Naive thymus-derived CD4-positive, alpha-beta T cell (primary cell): ENCODE measurements at regions not wholly inside any gene's neighbourhood (a gene's known extent, or its start where the extent isn't known, plus 50 kb on each side); places are given as distances from the start of the nearest gene placed in this dataset.

Experiments used
- ATAC-seq: fragments of 150-1000 bp; cut with Tn5 transposase; 2 replicates; pipeline ENCODE4 v1.10.0; 2021; ENCODE audit warnings: mild to moderate bottlenecking, moderate library complexity
- CTCF ChIA-PET: fragments of 350-600 bp; sonication (Branson Sonifier 250); formaldehyde crosslinking; loops from one replicate; lab custom pipeline; 2021; ENCODE audit warnings: antibody characterized with exemption; lab: Charles Lee
- POLR2A ChIA-PET: fragments of 350-600 bp; sonication (Branson Sonifier 250); formaldehyde crosslinking; loops from one replicate; lab custom pipeline; 2021; ENCODE audit warnings: antibody characterized with exemption, inconsistent platforms; lab: Charles Lee
- DNase-seq, 9 donors: peaks; one replicate each; pipeline versions ENCODE4 v3.0.0 to v3.0.0-alpha.2; 2020 to 2022; ENCODE audit warnings: mixed read lengths in 1 of 9
- H3K27ac ChIP-seq: one replicate; pipeline ENCODE4 v1.7.0; 2013; ENCODE audit warnings: mild to moderate bottlenecking, low read depth, low read length, moderate library complexity
- H3K27me3 ChIP-seq, 2 donors: one replicate each; pipeline ENCODE4 v1.7.0; 2013; ENCODE audit warnings: low read length in 2 of 2, mild to moderate bottlenecking in 2 of 2, moderate library complexity in 2 of 2; ENCODE audit not compliant: control insufficient read depth in 2 of 2, insufficient read depth in 2 of 2
- H3K36me3 ChIP-seq, 3 experiments: 1 replicate in 2 of 3; 2 replicates in 1 of 3; pipeline ENCODE4 v1.7.0; 2013; ENCODE audit warnings: low read length in 3 of 3, mild to moderate bottlenecking in 3 of 3, moderate library complexity in 1 of 3; ENCODE audit not compliant: insufficient read depth in 3 of 3, control insufficient read depth in 2 of 3
- H3K4me1 ChIP-seq, 2 donors: one replicate each; pipeline ENCODE4 v1.7.0; 2013; ENCODE audit warnings: low read length in 2 of 2, mild to moderate bottlenecking in 2 of 2, moderate library complexity in 1 of 2; ENCODE audit not compliant: control insufficient read depth in 2 of 2, insufficient read depth in 2 of 2
- H3K4me3 ChIP-seq: 2 replicates; pipeline ENCODE4 v1.7.0; 2013; ENCODE audit warnings: mild to moderate bottlenecking, low read length
- H3K9me3 ChIP-seq, 3 experiments: 1 replicate in 2 of 3; 2 replicates in 1 of 3; pipeline ENCODE4 v1.7.0; 2013; ENCODE audit warnings: low read length in 3 of 3; ENCODE audit not compliant: control insufficient read depth in 2 of 3
- H3K27ac Mint-ChIP-seq, 9 donors: one replicate each; pipeline ENCODE4 v1.8.0; 2020 to 2022; ENCODE audit warnings: mixed read lengths in 9 of 9, mild to moderate bottlenecking in 8 of 9, moderate library complexity in 5 of 9, inconsistent platforms in 2 of 9
- H3K27me3 Mint-ChIP-seq, 5 donors: one replicate each; pipeline ENCODE4 v1.8.0; 2021 to 2022; ENCODE audit warnings: mixed read lengths in 5 of 5, mild to moderate bottlenecking in 1 of 5
- H3K36me3 Mint-ChIP-seq, 5 donors: one replicate each; pipeline ENCODE4 v1.8.0; 2020 to 2022; ENCODE audit warnings: mixed read lengths in 5 of 5, mild to moderate bottlenecking in 3 of 5, inconsistent platforms in 1 of 5
- H3K4me1 Mint-ChIP-seq, 7 donors: one replicate each; pipeline ENCODE4 v1.8.0; 2020 to 2022; ENCODE audit warnings: mixed read lengths in 7 of 7, mild to moderate bottlenecking in 3 of 7, inconsistent platforms in 1 of 7
- H3K4me3 Mint-ChIP-seq, 10 donors: one replicate each; pipeline ENCODE4 v1.8.0; 2020 to 2022; ENCODE audit warnings: mild to moderate bottlenecking in 10 of 10, mixed read lengths in 10 of 10, moderate library complexity in 6 of 10, inconsistent platforms in 2 of 10
- H3K9me3 Mint-ChIP-seq, 11 donors: one replicate each; pipeline ENCODE4 v1.8.0; 2020 to 2022; ENCODE audit warnings: mixed read lengths in 11 of 11, mild to moderate bottlenecking in 4 of 11, inconsistent platforms in 1 of 11, moderate library complexity in 1 of 11
- intact Hi-C, 2 donors: fragments of 100-400 bp; cut with micrococcal nuclease; formaldehyde crosslinking; loops; one replicate each; pipeline ENCODE4 v1.15.1; 2023

- Mint-ChIP-seq H3K9me3 (peaks cover 0 to 10% (median 2%) of the 10 kb centered on the region in 11 donors), H3K4me1 (peaks cover 0 to 4% (median 3%) of the 10 kb centered on the region in 7 donors), H3K36me3 (peaks cover 0 to 4% (median 0%) of the 10 kb centered on the region in 5 donors), H3K4me3 (no peak overlapping the region), H3K27ac (no peak overlapping the region), H3K27me3 (peaks cover 0 to 2% (median 0%) of the 10 kb centered on the region in 5 donors)
- Histone ChIP-seq H3K36me3 (no peaks in the 10 kb centered on the region), H3K27me3 (no peaks in the 10 kb centered on the region), H3K9me3 (no peaks in the 10 kb centered on the region), H3K4me1 (no peaks in the 10 kb centered on the region), H3K4me3 (no peak overlapping the region), H3K27ac (no peak overlapping the region)
- intact Hi-C loops, result no loop called here
- ChIA-PET POLR2A (no interaction called here), CTCF (no interaction called here)
- DNase-seq (no peak), ATAC-seq (no peak)
Observed at GRCh38 chr3:29164825-29165224, 116.0 kb upstream of the RBMS3 start.

GRCh38 chr3:29167180-29167579 is 113.7 kb upstream of the RBMS3 start:
- no peak overlapping the region for H3K4me3 Mint-ChIP-seq
- H3K27ac ChIP-seq, result no peak overlapping the region
- H3K9me3 ChIP-seq, result no peaks in the 10 kb centered on the region
- no peaks in the 10 kb centered on the region for H3K27me3 ChIP-seq
- ATAC-seq, result no peak
- H3K36me3 Mint-ChIP-seq, result peaks cover 0 to 3% (median under 1%) of the 10 kb centered on the region in 5 donors
- peaks cover 0 to 6% (median 0%) of the 10 kb centered on the region in 11 donors for H3K9me3 Mint-ChIP-seq
- POLR2A ChIA-PET, result no interaction called here
- intact Hi-C loops, result no loop called here
- H3K4me1 Mint-ChIP-seq, result peaks cover 4 to 28% (median 16%) of the 10 kb centered on the region in 7 donors
- no peaks in the 10 kb centered on the region for H3K27me3 Mint-ChIP-seq
- no peak overlapping the region for H3K27ac Mint-ChIP-seq
- H3K36me3 ChIP-seq, result no peaks in the 10 kb centered on the region
- no peak for DNase-seq
- peaks cover 0 to 11% of the 10 kb centered on the region in 2 donors for H3K4me1 ChIP-seq
- H3K4me3 ChIP-seq, result no peak overlapping the region
- CTCF ChIA-PET, result no interaction called here

DNA sequence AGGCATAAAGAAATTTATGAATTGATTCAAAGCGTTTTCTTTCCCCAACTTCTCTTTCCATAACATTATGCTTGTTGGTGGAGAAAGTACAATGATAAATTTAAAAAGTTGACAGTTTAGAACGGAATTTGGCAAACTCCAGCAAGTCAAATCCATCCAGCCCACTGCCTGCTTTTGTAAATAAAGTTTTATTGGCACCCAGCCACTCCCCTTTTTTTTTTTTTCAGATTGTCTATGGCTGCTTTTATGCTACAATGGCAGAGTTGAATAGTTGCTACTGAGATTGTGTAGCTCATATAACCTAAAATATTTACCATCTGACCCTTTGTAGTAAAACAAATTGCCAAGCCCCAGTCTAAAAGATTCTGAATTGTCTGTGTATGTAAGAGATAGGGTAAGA is 112.8 kb upstream of the RBMS3 start:
- Mint-ChIP-seq H3K27me3 (no peaks in the 10 kb centered on the region), H3K36me3 (peaks cover 0 to 5% (median 3%) of the 10 kb centered on the region in 5 donors), H3K4me1 (peaks cover 5 to 34% (median 24%) of the 10 kb centered on the region in 7 donors), H3K27ac (no peak overlapping the region), H3K9me3 (peaks cover 0 to 4% (median 0%) of the 10 kb centered on the region in 11 donors), H3K4me3 (no peak overlapping the region)
- DNase-seq (no peak), ATAC-seq (no peak)
- Histone ChIP-seq H3K36me3 (no peaks in the 10 kb centered on the region), H3K27me3 (no peaks in the 10 kb centered on the region), H3K4me1 (peaks cover 0 to 11% of the 10 kb centered on the region in 2 donors), H3K9me3 (no peaks in the 10 kb centered on the region), H3K27ac (no peak overlapping the region), H3K4me3 (no peak overlapping the region)
- intact Hi-C loops, result no loop called here
- POLR2A ChIA-PET, result no interaction called here
- CTCF ChIA-PET, result no interaction called here

- H3K4me3 Mint-ChIP-seq, result no peak overlapping the region
- no peak overlapping the region for H3K27ac ChIP-seq
- no peaks in the 10 kb centered on the region for H3K9me3 ChIP-seq
- intact Hi-C loops, result no loop called here
- H3K9me3 Mint-ChIP-seq, result peaks cover 0 to 5% (median 0%) of the 10 kb centered on the region in 11 donors
- CTCF ChIA-PET, result no interaction called here
- DNase-seq, result no peak
- peaks cover 0 to 11% of the 10 kb centered on the region in 2 donors for H3K4me1 ChIP-seq
- no peak overlapping the region for H3K27ac Mint-ChIP-seq
- H3K4me1 Mint-ChIP-seq, result peaks cover 7 to 37% (median 26%) of the 10 kb centered on the region in 7 donors
- no peak for ATAC-seq
- no peak overlapping the region for H3K4me3 ChIP-seq
- no peaks in the 10 kb centered on the region for H3K27me3 Mint-ChIP-seq
- no peaks in the 10 kb centered on the region for H3K27me3 ChIP-seq
- H3K36me3 Mint-ChIP-seq, result peaks cover 0 to 7% (median 3%) of the 10 kb centered on the region in 5 donors
- POLR2A ChIA-PET, result no interaction called here
- no peaks in the 10 kb centered on the region for H3K36me3 ChIP-seq
Observed at GRCh38 chr3:29168696-29169095, 112.2 kb upstream of the RBMS3 start.

DNA sequence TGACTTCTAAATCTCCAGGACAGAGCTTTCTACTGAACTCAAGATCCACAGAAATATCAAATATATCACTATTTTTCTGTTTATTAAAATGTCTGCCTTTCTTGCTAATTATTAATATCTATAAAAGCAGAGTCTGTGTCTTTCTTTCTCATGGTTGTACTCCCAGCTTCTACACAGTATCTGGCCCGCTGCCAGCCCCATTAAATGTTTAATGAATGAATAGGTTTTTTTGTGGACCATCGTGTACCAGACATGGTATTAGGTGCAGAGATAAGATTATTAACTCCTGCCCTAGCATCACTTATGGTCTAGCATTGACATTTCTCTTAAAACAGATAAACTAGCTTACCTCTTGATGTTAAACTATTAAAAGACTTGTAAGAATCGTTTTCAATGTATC is 111.4 kb upstream of the RBMS3 start:
- ChIA-PET POLR2A (interaction anchor here (0.6 kb wide), 1 partner anchor 251 kb away, joined by 5 read pairs; no protein-coding TSS in a partner anchor), CTCF (no interaction called here)
- peaks cover 0 to 4% (median 0%) of the 10 kb centered on the region in 11 donors for H3K9me3 Mint-ChIP-seq
- peaks cover 0 to 7% (median 3%) of the 10 kb centered on the region in 5 donors for H3K36me3 Mint-ChIP-seq
- H3K27ac Mint-ChIP-seq, result peak overlapping the region in 3 of 9 donors; percentile 72 to 89 (median 82)
- intact Hi-C loops, result no loop called here
- H3K4me1 ChIP-seq, result peaks cover 0 to 11% of the 10 kb centered on the region in 2 donors
- no peaks in the 10 kb centered on the region for H3K9me3 ChIP-seq
- H3K27ac ChIP-seq, result no peak overlapping the region
- no peaks in the 10 kb centered on the region for H3K27me3 ChIP-seq
- DNase-seq (no peak), ATAC-seq (no peak)
- no peaks in the 10 kb centered on the region for H3K27me3 Mint-ChIP-seq
- H3K36me3 ChIP-seq, result no peaks in the 10 kb centered on the region
- no peak overlapping the region for H3K4me3 Mint-ChIP-seq
- H3K4me3 ChIP-seq, result no peak overlapping the region
- peaks cover 7 to 41% (median 26%) of the 10 kb centered on the region in 7 donors for H3K4me1 Mint-ChIP-seq

GRCh38 chr3:29171043-29171990 is 109.6 kb upstream of the RBMS3 start:
- Histone ChIP-seq H3K27me3 (no peaks in the 10 kb centered on the region), H3K36me3 (no peaks in the 10 kb centered on the region), H3K4me1 (peaks cover 0 to 11% of the 10 kb centered on the region in 2 donors), H3K27ac (peak overlapping the region; percentile 23), H3K9me3 (no peaks in the 10 kb centered on the region), H3K4me3 (no peak overlapping the region)
- H3K27ac Mint-ChIP-seq, result peak overlapping the region; percentile 66 to 92 (median 88)
- H3K9me3 Mint-ChIP-seq, result peaks cover 0 to 5% (median 0%) of the 10 kb centered on the region in 11 donors
- no peaks in the 10 kb centered on the region for H3K27me3 Mint-ChIP-seq
- peaks cover 0 to 7% (median 3%) of the 10 kb centered on the region in 5 donors for H3K36me3 Mint-ChIP-seq
- ChIA-PET CTCF (no interaction called here), POLR2A (no interaction called here)
- DNase-seq (peak in 6 of 9 donors; percentile 18 to 52 (median 33)), ATAC-seq (peak; percentile 31)
- peak overlapping the region; percentile 21 to 76 (median 62) for H3K4me3 Mint-ChIP-seq
- peaks cover 7 to 41% (median 26%) of the 10 kb centered on the region in 7 donors for H3K4me1 Mint-ChIP-seq
- intact Hi-C loops, result loop anchor here in 1 of 2 donors (1.0 kb wide), 1 partner anchor 17 kb away; no protein-coding TSS in a partner anchor
